Panc1 (cell line): ENCODE measurements at regions not wholly inside any gene's neighbourhood (a gene's known extent, or its start where the extent isn't known, plus 50 kb on each side); places are given as distances from the start of the nearest gene placed in this dataset.

Source experiments
- ATAC-seq: fragments of 200-7000 bp; cut with Tn5 transposase; 2 replicates; pipeline ENCODE4 v1.9.1; 2020; ENCODE audit warnings: mild to moderate bottlenecking, moderate library complexity
- BruUV-seq: library from RNA; stranded (reverse); fragments of 400-500 nt; replicated peaks from 2 replicates; lab custom pipeline; 2021; lab: Mats Ljungman, UMichigan
- CTCF ChIA-PET: fragments of 300-600 bp; sonication (Branson Sonifier 250); formaldehyde crosslinking; loops from one replicate; lab custom pipeline; 2022; ENCODE audit warnings: antibody characterized with exemption; lab: Charles Lee
- POLR2A ChIA-PET: fragments of 300-600 bp; sonication (Branson Sonifier 250); formaldehyde crosslinking; loops from one replicate; lab custom pipeline; 2022; ENCODE audit warnings: antibody characterized with exemption; lab: Charles Lee
- DNase-seq: peaks from one replicate; pipeline ENCODE4 v3.0.0-alpha.2; 2010; ENCODE audit warnings: low read depth, low spot score
- H3K27ac ChIP-seq: 2 replicates; pipeline ENCODE4 v1.5.1; 2011; ENCODE audit warnings: mild to moderate bottlenecking, low read length, inconsistent platforms
- H3K27me3 ChIP-seq: fragments of 200-500 bp; sonication (Bioruptor generic); 2 replicates; pipeline ENCODE4 v1.6.0; 2014; ENCODE audit warnings: low read length, inconsistent platforms; ENCODE audit not compliant: control insufficient read depth, insufficient read depth
- H3K36me3 ChIP-seq: fragments of 200-500 bp; sonication (Bioruptor generic); 2 replicates; pipeline ENCODE4 v1.5.1; 2014; ENCODE audit warnings: inconsistent platforms, mild to moderate bottlenecking, low read length, moderate library complexity; ENCODE audit not compliant: control insufficient read depth, insufficient read depth
- H3K4me1 ChIP-seq: 2 replicates; pipeline ENCODE4 v1.5.1; 2011; ENCODE audit warnings: inconsistent platforms, mild to moderate bottlenecking, low read length, moderate library complexity; ENCODE audit not compliant: control insufficient read depth, insufficient read depth
- H3K4me3 ChIP-seq, 2 experiments: 2 replicates each; pipeline ENCODE4 v1.5.1; 2011 to 2012; ENCODE audit warnings: low read depth in 2 of 2, low read length in 2 of 2, mild to moderate bottlenecking in 2 of 2, inconsistent platforms in 1 of 2, moderate library complexity in 1 of 2
- H3K9me3 ChIP-seq: fragments of 200-500 bp; sonication (Bioruptor generic); 2 replicates; pipeline ENCODE4 v1.5.1; 2014; ENCODE audit warnings: low read depth, mild to moderate bottlenecking, inconsistent platforms, low read length, moderate library complexity; ENCODE audit not compliant: control insufficient read depth, insufficient read depth
- SIN3A ChIP-seq: IDR thresholded peaks from 2 replicates; pipeline ENCODE4 v1.6.1; 2012; ENCODE audit warnings: low read depth, mild to moderate bottlenecking, low read length, moderate library complexity, borderline replicate concordance; ENCODE audit not compliant: insufficient read depth
- TCF7L2 ChIP-seq: IDR thresholded peaks from 2 replicates; pipeline ENCODE4 v1.6.1; 2011; ENCODE audit warnings: mild to moderate bottlenecking, low read depth, low read length, inconsistent platforms
- in situ Hi-C: cut with HindIII; loops from 2 replicates; pipeline ENCODE4 v1.10.0; 2016; ENCODE audit warnings: low sequenced_read_pairs, low pct_unique_long_range_greater_than_20kb
- intact Hi-C: fragments of 100-400 bp; cut with micrococcal nuclease; formaldehyde crosslinking; loops from one replicate; pipeline ENCODE4 v1.10.0; 2022; ENCODE audit not compliant: unreplicated experiment
- TF ChIP-seq, protein P1 (sequence below), 2 experiments: IDR thresholded peaks; 2 replicates each; pipeline ENCODE4 v1.6.1; 2011 to 2012; ENCODE audit warnings: low read depth in 2 of 2, control low read depth in 1 of 2, low read length in 1 of 2, mild to moderate bottlenecking in 1 of 2, moderate library complexity in 1 of 2; ENCODE audit not compliant: insufficient read depth in 1 of 2
- TF ChIP-seq, protein P2 (sequence below): fragments of 450-650 bp; IDR thresholded peaks from 2 replicates; pipeline ENCODE4 v1.5.1; 2017; ENCODE audit warnings: mild to moderate bottlenecking

DNA sequence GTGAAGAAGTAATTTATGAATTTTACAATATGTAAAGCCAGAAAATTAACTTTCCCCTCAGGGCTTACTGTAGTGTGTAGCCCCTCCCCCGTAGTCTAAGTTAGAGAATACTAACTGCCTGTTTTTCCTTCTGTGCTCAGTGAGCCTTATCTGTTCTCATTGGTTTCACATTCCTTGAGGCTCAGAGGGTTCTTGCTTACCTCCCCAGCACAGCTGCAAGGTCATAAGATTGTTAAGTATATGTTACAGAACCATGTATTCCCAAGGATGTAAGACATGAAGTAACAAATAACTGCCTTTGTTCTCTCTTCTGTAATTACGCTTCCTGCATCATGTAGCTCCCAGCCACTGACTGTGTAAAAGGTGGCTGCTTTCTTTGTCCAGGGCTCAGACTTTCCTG lies 1351.1 kb downstream of the TMEM121 start:
- Histone ChIP-seq H3K27me3 (no peaks in the 10 kb centered on the region), H3K4me1 (no peaks in the 10 kb centered on the region), H3K27ac (no peak overlapping the region), H3K9me3 (no peaks in the 10 kb centered on the region), H3K4me3 (no peak overlapping the region), H3K36me3 (no peaks in the 10 kb centered on the region)
- CTCF ChIA-PET, result no interaction called here
- in situ Hi-C loops (no loop called here), intact Hi-C loops (no loop called here)
- TF ChIP-seq SIN3A, result no peak
- no peak for TF ChIP-seq TCF7L2
- TF ChIP-seq, protein P1, sequence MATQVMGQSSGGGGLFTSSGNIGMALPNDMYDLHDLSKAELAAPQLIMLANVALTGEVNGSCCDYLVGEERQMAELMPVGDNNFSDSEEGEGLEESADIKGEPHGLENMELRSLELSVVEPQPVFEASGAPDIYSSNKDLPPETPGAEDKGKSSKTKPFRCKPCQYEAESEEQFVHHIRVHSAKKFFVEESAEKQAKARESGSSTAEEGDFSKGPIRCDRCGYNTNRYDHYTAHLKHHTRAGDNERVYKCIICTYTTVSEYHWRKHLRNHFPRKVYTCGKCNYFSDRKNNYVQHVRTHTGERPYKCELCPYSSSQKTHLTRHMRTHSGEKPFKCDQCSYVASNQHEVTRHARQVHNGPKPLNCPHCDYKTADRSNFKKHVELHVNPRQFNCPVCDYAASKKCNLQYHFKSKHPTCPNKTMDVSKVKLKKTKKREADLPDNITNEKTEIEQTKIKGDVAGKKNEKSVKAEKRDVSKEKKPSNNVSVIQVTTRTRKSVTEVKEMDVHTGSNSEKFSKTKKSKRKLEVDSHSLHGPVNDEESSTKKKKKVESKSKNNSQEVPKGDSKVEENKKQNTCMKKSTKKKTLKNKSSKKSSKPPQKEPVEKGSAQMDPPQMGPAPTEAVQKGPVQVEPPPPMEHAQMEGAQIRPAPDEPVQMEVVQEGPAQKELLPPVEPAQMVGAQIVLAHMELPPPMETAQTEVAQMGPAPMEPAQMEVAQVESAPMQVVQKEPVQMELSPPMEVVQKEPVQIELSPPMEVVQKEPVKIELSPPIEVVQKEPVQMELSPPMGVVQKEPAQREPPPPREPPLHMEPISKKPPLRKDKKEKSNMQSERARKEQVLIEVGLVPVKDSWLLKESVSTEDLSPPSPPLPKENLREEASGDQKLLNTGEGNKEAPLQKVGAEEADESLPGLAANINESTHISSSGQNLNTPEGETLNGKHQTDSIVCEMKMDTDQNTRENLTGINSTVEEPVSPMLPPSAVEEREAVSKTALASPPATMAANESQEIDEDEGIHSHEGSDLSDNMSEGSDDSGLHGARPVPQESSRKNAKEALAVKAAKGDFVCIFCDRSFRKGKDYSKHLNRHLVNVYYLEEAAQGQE (IDR thresholded peaks at IDR 0.05; ENCODE audit: insufficient read depth in 1 of 2, low read depth in 2 of 2, low read length in 1 of 2), result no peak
- TF ChIP-seq, protein P2, sequence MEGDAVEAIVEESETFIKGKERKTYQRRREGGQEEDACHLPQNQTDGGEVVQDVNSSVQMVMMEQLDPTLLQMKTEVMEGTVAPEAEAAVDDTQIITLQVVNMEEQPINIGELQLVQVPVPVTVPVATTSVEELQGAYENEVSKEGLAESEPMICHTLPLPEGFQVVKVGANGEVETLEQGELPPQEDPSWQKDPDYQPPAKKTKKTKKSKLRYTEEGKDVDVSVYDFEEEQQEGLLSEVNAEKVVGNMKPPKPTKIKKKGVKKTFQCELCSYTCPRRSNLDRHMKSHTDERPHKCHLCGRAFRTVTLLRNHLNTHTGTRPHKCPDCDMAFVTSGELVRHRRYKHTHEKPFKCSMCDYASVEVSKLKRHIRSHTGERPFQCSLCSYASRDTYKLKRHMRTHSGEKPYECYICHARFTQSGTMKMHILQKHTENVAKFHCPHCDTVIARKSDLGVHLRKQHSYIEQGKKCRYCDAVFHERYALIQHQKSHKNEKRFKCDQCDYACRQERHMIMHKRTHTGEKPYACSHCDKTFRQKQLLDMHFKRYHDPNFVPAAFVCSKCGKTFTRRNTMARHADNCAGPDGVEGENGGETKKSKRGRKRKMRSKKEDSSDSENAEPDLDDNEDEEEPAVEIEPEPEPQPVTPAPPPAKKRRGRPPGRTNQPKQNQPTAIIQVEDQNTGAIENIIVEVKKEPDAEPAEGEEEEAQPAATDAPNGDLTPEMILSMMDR, result no peak
- POLR2A ChIA-PET, result no interaction called here
- no peak for DNase-seq
- ATAC-seq, result no peak
- BruUV-seq, result no TSS peak

DNA sequence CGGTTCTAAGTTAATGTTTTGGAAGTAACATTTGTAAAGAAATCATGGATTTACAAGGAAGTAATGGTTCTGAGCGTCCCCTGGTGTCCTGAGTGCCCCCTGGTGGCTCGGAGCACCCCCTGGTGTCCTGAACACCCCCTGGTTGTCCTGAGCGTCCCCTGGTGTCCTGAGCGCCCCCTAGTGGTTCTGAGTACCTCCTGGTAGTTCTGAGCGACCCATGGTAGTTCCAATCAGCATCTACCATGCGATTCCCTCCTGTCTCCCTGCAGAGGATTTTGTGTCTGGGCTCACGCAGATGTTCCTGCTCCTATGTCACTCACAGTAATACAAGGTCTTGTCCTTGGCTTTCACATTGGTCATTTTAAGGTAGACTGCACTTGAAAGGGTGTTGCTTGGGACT lies 1352.9 kb downstream of the TMEM121 start:
- Histone ChIP-seq H3K27me3 (no peaks in the 10 kb centered on the region), H3K4me3 (no peak overlapping the region), H3K4me1 (no peaks in the 10 kb centered on the region), H3K36me3 (no peaks in the 10 kb centered on the region), H3K9me3 (no peaks in the 10 kb centered on the region), H3K27ac (no peak overlapping the region)
- DNase-seq, result no peak
- ChIA-PET CTCF (no interaction called here), POLR2A (no interaction called here)
- TF ChIP-seq, protein P1 (IDR thresholded peaks at IDR 0.05; ENCODE audit: insufficient read depth in 1 of 2, low read depth in 2 of 2, low read length in 1 of 2), result no peak
- no peak for TF ChIP-seq TCF7L2
- TF ChIP-seq, protein P2, result peak; percentile 74
- in situ Hi-C loops (no loop called here), intact Hi-C loops (no loop called here)
- peak; percentile 69; the same call in 1 of the 2 replicates for ATAC-seq
- BruUV-seq, result no TSS peak
